ENCODE measurements at regions not wholly inside any gene's neighbourhood (a gene's known extent, or its start where the extent isn't known, plus 50 kb on each side); places are given as distances from the start of the nearest gene placed in this dataset.
"Not testable (repeated sequence)": the region's sequence is repeated elsewhere in the genome, so short reads cannot be mapped to it uniquely, and the experiment has no call there.

- no peak for DNase-seq (ENCODE audit: low spot score)
- TF ChIP-seq, protein P1, sequence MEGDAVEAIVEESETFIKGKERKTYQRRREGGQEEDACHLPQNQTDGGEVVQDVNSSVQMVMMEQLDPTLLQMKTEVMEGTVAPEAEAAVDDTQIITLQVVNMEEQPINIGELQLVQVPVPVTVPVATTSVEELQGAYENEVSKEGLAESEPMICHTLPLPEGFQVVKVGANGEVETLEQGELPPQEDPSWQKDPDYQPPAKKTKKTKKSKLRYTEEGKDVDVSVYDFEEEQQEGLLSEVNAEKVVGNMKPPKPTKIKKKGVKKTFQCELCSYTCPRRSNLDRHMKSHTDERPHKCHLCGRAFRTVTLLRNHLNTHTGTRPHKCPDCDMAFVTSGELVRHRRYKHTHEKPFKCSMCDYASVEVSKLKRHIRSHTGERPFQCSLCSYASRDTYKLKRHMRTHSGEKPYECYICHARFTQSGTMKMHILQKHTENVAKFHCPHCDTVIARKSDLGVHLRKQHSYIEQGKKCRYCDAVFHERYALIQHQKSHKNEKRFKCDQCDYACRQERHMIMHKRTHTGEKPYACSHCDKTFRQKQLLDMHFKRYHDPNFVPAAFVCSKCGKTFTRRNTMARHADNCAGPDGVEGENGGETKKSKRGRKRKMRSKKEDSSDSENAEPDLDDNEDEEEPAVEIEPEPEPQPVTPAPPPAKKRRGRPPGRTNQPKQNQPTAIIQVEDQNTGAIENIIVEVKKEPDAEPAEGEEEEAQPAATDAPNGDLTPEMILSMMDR (IDR thresholded peaks at IDR 0.05; ENCODE audit: poor library complexity, severe bottlenecking) = no peak
- no peaks in the 10 kb centered on the region for H3K36me3 ChIP-seq (ENCODE audit: low read depth)
- no peak overlapping the region for H3K4me3 ChIP-seq (ENCODE audit: severe bottlenecking)
- peaks cover 3% of the 10 kb centered on the region for H3K9me3 ChIP-seq (ENCODE audit: severe bottlenecking)
- no peak for ATAC-seq (ENCODE audit: low read depth)
- no peak overlapping the region for H3K27ac ChIP-seq (ENCODE audit: poor library complexity, severe bottlenecking)
- no peaks in the 10 kb centered on the region for H3K27me3 ChIP-seq (ENCODE audit: insufficient read depth, poor library complexity, severe bottlenecking)
- H3K4me1 ChIP-seq (ENCODE audit: insufficient read depth, poor library complexity, severe bottlenecking) = no peaks in the 10 kb centered on the region
These were observed 77.7 kb upstream of the EEF2KMT start for GRCh38 chr16:5175266-5175665.

DNA sequence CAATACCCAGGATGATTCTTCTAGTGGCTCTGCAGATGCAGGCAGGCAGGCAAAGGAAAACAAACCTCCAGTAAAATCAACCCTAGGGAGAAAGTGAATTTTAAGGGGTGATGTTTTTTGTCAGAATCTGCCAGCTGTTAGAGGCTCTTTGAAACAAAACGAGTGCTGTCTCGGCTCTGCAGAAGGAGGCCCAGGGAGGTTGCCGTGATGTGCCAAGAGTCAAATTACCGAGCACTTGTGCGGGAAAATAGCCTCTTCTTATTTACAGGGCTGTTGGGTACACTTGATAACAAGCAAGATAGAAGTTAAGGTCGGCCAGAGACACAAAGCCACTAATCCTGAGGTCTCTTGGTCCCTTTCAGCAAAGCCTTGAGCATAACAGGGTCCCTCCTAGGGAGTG lies 68.9 kb upstream of the EEF2KMT start:
- no peak overlapping the region for H3K27ac ChIP-seq (ENCODE audit: poor library complexity, severe bottlenecking)
- TF ChIP-seq, protein P1 (IDR thresholded peaks at IDR 0.05; ENCODE audit: poor library complexity, severe bottlenecking) = no peak
- H3K36me3 ChIP-seq (ENCODE audit: low read depth) = no peaks in the 10 kb centered on the region
- DNase-seq (ENCODE audit: low spot score) = no peak
- no peaks in the 10 kb centered on the region for H3K9me3 ChIP-seq (ENCODE audit: severe bottlenecking)
- H3K27me3 ChIP-seq (ENCODE audit: insufficient read depth, poor library complexity, severe bottlenecking) = peaks cover 7% of the 10 kb centered on the region
- no peaks in the 10 kb centered on the region for H3K4me1 ChIP-seq (ENCODE audit: insufficient read depth, poor library complexity, severe bottlenecking)
- ATAC-seq (ENCODE audit: low read depth) = no peak
- H3K4me3 ChIP-seq (ENCODE audit: severe bottlenecking) = no peak overlapping the region

- H3K4me1 ChIP-seq (ENCODE audit: insufficient read depth, poor library complexity, severe bottlenecking); H3K27me3 ChIP-seq (ENCODE audit: insufficient read depth, poor library complexity, severe bottlenecking); H3K4me3 ChIP-seq (ENCODE audit: severe bottlenecking); ATAC-seq (ENCODE audit: low read depth); H3K27ac ChIP-seq (ENCODE audit: poor library complexity, severe bottlenecking); H3K36me3 ChIP-seq (ENCODE audit: low read depth); H3K9me3 ChIP-seq (ENCODE audit: severe bottlenecking); DNase-seq (ENCODE audit: low spot score): not testable (repeated sequence)
These were observed 67.8 kb upstream of the EEF2KMT start for GRCh38 chr16:5165429-5165828.

GRCh38 chr16:5162801-5163200 lies 65.2 kb upstream of the EEF2KMT start:
- not testable (repeated sequence) for DNase-seq (ENCODE audit: low spot score); H3K36me3 ChIP-seq (ENCODE audit: low read depth); H3K4me3 ChIP-seq (ENCODE audit: severe bottlenecking); H3K9me3 ChIP-seq (ENCODE audit: severe bottlenecking); H3K27ac ChIP-seq (ENCODE audit: poor library complexity, severe bottlenecking); H3K4me1 ChIP-seq (ENCODE audit: insufficient read depth, poor library complexity, severe bottlenecking); ATAC-seq (ENCODE audit: low read depth); H3K27me3 ChIP-seq (ENCODE audit: insufficient read depth, poor library complexity, severe bottlenecking)

GRCh38 chr16:5161888-5162287 lies 64.3 kb upstream of the EEF2KMT start:
- not testable (repeated sequence) for H3K4me3 ChIP-seq (ENCODE audit: severe bottlenecking); H3K36me3 ChIP-seq (ENCODE audit: low read depth); DNase-seq (ENCODE audit: low spot score); H3K4me1 ChIP-seq (ENCODE audit: insufficient read depth, poor library complexity, severe bottlenecking); ATAC-seq (ENCODE audit: low read depth); H3K9me3 ChIP-seq (ENCODE audit: severe bottlenecking); H3K27ac ChIP-seq (ENCODE audit: poor library complexity, severe bottlenecking); H3K27me3 ChIP-seq (ENCODE audit: insufficient read depth, poor library complexity, severe bottlenecking)

DNA sequence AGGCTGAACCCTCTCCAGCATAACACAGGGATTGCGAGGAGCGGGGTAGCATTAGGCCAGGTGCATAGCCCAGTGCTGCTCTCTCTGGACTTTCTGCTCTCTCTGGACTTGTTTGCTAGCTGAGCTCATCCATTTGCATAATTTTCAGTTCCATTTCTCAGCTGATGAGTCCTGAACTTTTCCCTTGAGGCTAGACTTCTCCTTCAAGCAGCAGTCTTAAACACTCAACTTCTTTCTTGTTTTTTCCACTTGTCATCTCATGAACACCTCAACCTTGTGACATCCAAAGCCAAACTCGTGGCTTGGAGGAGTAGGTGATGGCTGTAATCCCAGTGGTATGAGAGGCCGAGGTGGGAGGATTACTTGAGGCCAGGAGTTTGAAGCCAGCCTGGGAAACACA lies 62.4 kb upstream of the EEF2KMT start:
- not testable (repeated sequence) for H3K4me3 ChIP-seq (ENCODE audit: severe bottlenecking); DNase-seq (ENCODE audit: low spot score); H3K27ac ChIP-seq (ENCODE audit: poor library complexity, severe bottlenecking); H3K4me1 ChIP-seq (ENCODE audit: insufficient read depth, poor library complexity, severe bottlenecking); H3K9me3 ChIP-seq (ENCODE audit: severe bottlenecking); ATAC-seq (ENCODE audit: low read depth); H3K27me3 ChIP-seq (ENCODE audit: insufficient read depth, poor library complexity, severe bottlenecking); H3K36me3 ChIP-seq (ENCODE audit: low read depth)

GRCh38 chr16:5159537-5159936 lies 61.9 kb upstream of the EEF2KMT start:
- not testable (repeated sequence) for H3K4me3 ChIP-seq (ENCODE audit: severe bottlenecking); H3K36me3 ChIP-seq (ENCODE audit: low read depth); DNase-seq (ENCODE audit: low spot score); H3K9me3 ChIP-seq (ENCODE audit: severe bottlenecking); ATAC-seq (ENCODE audit: low read depth); H3K27ac ChIP-seq (ENCODE audit: poor library complexity, severe bottlenecking); H3K27me3 ChIP-seq (ENCODE audit: insufficient read depth, poor library complexity, severe bottlenecking); H3K4me1 ChIP-seq (ENCODE audit: insufficient read depth, poor library complexity, severe bottlenecking)
